ENCODE measurements at regions not wholly inside any gene's neighbourhood (a gene's known extent, or its start where the extent isn't known, plus 50 kb on each side); places are given as distances from the start of the nearest gene placed in this dataset.
"Not testable (repeated sequence)": the region's sequence is repeated elsewhere in the genome, so short reads cannot be mapped to it uniquely, and the experiment has no call there.

DNA sequence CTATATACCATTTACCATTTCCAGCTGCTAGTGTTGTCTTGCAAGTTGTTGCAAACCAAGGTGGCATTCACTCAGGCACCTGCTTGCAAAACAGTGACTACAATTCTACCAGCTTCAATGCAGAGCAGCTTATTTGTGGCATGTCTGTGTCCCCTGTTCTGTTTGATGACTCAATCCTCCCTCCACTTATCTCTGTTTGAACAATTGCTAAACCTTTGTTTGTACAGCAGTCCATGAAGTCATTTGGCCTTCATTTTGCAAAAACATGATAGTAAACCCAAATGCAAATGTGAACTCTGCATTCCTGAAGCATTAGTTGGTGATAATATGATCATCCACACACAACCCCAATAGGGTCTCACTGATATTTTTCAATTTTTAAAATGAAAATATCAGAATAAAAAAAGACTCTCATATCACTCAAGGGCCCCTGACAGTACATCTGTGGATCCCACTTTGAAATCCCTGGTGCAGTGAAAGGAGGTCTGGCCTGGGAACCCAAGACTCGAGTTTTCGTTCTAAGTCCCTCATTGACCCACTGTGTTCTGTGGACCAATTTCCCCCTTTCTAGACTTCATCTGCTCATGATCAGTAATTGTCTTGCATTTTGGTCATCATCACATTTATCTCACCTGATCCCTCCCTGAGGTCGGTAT is 425.4 kb downstream of the RPS24 start:
- DNase-seq (ENCODE audit: low read depth), result peak; percentile 83

DNA sequence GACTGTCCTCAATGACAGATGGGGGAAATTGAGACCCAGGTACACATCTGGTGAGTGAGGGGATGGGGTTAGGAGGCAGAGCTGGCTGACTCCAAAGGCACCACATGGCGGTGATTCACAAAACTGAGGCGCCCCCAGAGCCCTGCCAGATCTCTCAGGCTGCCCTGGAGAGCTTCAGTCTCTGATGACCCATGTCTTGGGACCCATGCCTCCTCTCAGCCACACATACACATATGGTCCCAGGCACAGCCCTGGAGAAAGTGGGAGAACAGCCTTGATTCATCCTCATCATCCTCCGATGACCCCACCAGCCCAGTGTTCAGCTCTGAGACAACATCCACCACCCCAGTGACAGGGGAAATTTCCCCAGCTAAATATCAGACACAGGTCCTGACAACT is 426.0 kb downstream of the RPS24 start:
- DNase-seq (ENCODE audit: low read depth), result no peak

GRCh38 chr10:78460204-78460603 is 426.5 kb downstream of the RPS24 start:
- DNase-seq (ENCODE audit: low read depth), result no peak

DNA sequence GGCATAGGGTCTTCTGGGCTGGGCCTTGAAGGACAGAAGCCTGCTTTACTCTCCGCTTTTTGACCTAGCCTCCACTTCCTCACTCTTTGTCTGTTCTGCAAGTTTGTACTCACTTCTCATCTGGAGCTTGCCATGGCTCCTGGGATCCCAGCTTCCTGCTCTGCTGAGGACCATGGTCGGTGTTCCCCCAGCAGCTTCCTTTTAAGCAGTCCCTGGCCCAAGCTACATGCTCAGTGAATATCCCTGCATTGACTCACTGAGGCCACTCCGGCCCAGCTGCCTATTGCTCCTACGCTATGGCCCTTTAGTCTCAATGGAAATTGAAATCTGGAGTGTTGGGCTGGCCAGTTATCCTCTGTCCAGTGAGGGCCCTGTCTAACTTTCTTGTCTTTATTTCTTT is 427.7 kb downstream of the RPS24 start:
- no peak for DNase-seq (ENCODE audit: low read depth)

- DNase-seq (ENCODE audit: low read depth), result no peak
These were observed 428.5 kb downstream of the RPS24 start for GRCh38 chr10:78462176-78462575.

DNA sequence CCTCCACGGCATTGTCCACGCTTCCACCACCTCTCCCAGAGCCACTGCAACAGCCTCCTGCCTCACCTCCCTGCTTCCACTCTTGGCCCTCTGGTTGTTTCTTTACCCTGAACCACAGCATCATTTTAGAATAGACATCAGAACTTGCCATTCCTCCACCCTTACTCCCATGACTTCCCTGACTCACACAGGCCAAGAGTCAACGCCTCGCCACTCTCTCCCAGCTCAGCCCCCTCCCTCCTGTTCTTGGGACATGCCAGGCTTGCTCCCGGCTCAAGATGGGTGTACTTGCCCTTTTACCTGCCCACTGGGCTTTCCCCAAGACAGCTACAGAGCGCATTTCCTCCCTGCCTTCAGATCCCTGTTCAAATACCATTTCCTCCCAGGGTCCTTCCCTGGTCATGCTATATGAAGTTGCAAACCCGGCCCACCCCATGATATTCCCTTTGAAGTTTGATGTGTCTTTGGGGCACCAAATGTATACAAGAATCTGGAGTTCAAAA is 429.1 kb downstream of the RPS24 start:
- DNase-seq (ENCODE audit: low read depth), result no peak

GRCh38 chr10:78464118-78464855 is 430.6 kb downstream of the RPS24 start:
- DNase-seq (ENCODE audit: low read depth), result no peak

- DNase-seq (ENCODE audit: low read depth), result no peak
These were observed 431.2 kb downstream of the RPS24 start for GRCh38 chr10:78464856-78465267.

GRCh38 chr10:78465431-78465830 is 431.8 kb downstream of the RPS24 start:
- no peak for DNase-seq (ENCODE audit: low read depth)

GRCh38 chr10:78467496-78468106 is 433.9 kb downstream of the RPS24 start:
- DNase-seq (ENCODE audit: low read depth), result no peak

- DNase-seq (ENCODE audit: low read depth), result not testable (repeated sequence)
These were observed 435.1 kb downstream of the RPS24 start for GRCh38 chr10:78468731-78469130.

GRCh38 chr10:78470267-78471103 is 436.8 kb downstream of the RPS24 start:
- DNase-seq (ENCODE audit: low read depth), result no peak

GRCh38 chr10:78471326-78471722 is 437.7 kb downstream of the RPS24 start:
- no peak for DNase-seq (ENCODE audit: low read depth)

GRCh38 chr10:78471723-78472550 is 438.3 kb downstream of the RPS24 start:
- no peak for DNase-seq (ENCODE audit: low read depth)

- DNase-seq (ENCODE audit: low read depth), result no peak
These were observed 438.9 kb downstream of the RPS24 start for GRCh38 chr10:78472551-78472890.

GRCh38 chr10:78473006-78473405 is 439.3 kb downstream of the RPS24 start:
- DNase-seq (ENCODE audit: low read depth), result no peak

- DNase-seq (ENCODE audit: low read depth), result no peak
These were observed 441.1 kb downstream of the RPS24 start for GRCh38 chr10:78474743-78475142.

- no peak for DNase-seq (ENCODE audit: low read depth)
These were observed 441.8 kb downstream of the RPS24 start for GRCh38 chr10:78475437-78475836.

GRCh38 chr10:78476156-78476555 is 442.5 kb downstream of the RPS24 start:
- DNase-seq (ENCODE audit: low read depth), result no peak

DNA sequence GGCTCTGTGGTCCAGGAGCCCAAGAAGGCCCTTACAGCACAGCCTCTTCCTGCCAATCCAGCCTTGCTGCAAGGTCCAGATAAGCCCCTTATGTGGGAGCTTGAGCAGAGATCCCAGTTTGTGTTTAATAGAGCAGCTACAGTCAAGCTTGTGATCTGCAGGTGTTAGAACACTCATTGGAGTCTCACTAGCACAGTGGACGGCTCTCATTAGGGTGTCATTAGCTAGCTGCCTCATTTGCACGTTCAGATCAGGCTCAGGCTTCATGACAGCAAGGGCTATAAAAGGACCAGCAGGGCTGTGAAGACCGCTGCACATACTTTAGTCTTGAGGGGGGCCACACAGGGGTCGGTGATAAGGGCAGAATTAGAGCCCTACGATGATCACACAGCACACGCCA is 443.2 kb downstream of the RPS24 start:
- no peak for DNase-seq (ENCODE audit: low read depth)

DNA sequence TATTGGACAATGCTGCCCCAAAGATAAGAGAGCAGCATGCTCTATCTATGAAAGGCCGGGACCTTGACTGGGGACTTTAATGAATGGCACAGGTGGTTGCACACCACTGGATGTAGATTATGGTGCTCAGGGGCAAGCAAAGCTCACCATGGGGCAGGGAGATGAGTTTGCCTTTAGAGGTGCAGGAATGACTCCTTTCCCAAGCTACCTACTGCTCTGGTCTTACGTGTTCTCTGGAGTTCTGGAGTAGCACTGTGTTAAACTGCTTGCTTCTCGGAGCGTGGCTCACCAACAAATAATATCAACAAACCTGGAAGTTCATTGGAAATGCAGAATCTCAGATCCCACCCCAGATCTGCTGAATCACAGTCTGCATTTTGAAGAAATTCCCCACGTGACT is 445.3 kb downstream of the RPS24 start:
- no peak for DNase-seq (ENCODE audit: low read depth)

All from iris pigment epithelial cell (primary cell).